HG03469 (cell line): ENCODE measurements at regions not wholly inside any gene's neighbourhood (a gene's known extent, or its start where the extent isn't known, plus 50 kb on each side); places are given as distances from the start of the nearest gene placed in this dataset.
"Not testable (repeated sequence)": the region's sequence is repeated elsewhere in the genome, so short reads cannot be mapped to it uniquely, and the experiment has no call there.

Experiments
- ATAC-seq: cut with Tn5 transposase; IDR thresholded peaks from one replicate; pipeline ENCODE4 v1.9.1; 2021; ENCODE audit warnings: mild to moderate bottlenecking, moderate library complexity, moderate number of reproducible peaks; ENCODE audit not compliant: unreplicated experiment

DNA sequence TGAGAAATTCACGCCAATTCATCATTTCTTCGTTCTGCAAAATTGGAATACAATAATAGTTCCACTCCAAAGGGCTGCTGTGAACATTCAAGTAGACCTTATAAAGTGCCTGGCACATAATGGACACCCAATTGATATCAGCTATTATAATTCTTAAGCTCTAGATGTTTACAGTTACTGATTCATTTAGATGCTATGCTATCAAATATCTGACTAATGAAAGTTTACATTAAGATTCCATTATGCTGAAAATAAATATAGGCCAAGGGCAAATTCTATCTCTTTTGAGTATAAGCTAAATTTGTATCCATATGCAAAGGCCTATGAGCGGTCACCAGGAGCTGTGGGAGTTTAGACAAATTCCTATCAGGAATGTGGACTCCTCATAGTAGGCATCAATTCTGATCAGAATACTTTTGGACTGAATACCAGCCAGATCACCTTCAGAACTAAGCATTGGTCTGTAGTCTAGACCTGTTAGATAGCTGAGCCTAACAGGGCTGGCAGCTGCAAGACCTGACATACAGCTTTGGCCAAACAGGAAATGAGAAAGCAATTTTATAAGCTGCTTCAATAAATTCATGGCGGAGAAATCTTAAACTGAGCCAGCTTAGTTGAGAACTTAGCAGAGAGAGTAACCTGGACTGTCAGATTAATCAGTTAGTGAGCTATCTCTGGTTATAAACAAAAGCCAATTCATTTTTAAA, 384.3 kb upstream of the ACTRT1 start:
- ATAC-seq, result no peak

DNA sequence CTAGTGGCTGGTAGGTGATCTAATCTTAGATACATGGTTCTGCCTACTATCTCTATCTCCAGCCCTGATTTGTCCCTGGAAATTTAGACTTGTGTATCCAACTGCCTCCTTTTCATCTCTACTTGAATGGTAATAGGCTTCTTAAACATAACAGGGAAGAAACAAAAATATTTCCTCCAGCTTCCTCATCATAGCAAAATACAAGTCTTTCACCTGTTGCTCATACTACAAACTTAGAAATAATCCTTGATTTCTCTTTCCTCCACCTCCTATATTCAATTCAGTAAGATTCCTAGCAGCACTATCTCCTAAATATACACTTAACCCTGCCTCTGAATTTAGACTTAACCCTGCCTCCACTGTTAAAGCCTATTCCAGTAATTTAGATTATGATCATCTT, 373.3 kb upstream of the ACTRT1 start:
- ATAC-seq, result no peak

DNA sequence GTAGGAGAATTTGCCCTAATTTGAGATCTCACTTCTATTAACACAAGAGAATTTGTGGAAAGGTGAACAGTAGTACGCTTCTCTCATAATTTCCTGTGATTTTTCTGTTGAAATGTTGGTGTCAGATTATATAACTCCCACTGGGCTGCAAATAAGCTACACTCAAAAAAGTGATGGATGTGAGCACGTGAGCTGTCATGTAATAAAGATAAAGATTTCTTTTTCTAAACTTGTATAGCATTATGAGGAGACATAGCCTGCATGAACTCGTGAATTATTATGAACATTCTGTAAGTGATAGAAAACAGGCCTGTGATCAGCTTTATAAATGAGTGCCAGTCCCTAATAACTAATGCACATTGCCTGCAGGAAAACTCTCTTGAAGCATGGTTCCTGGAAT, 356.6 kb upstream of the ACTRT1 start:
- ATAC-seq, result no peak

DNA sequence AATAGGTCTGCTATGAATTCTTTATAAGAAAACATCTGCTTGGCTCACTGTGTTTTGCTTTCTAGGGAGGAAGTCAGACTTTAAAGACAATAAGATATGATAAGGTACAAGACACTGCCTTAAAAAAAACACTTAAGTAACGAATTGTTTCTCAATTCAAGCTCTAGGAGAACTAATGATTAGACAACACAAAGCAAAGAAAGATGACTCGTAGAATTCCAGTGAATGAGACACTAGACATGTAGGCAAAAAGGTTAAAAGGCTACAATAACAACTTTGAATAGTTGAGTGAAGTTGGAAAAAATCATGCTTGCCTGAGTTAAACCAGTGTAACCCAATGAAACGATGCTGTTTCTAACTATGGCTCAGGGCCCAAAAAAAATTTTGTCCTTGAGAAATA, 344.4 kb upstream of the ACTRT1 start:
- ATAC-seq, result no peak

GRCh38 chrX:128383846-128384245, 331.6 kb upstream of the ACTRT1 start:
- not testable (repeated sequence) for ATAC-seq

GRCh38 chrX:128365492-128365891, 313.3 kb upstream of the ACTRT1 start:
- no peak for ATAC-seq

DNA sequence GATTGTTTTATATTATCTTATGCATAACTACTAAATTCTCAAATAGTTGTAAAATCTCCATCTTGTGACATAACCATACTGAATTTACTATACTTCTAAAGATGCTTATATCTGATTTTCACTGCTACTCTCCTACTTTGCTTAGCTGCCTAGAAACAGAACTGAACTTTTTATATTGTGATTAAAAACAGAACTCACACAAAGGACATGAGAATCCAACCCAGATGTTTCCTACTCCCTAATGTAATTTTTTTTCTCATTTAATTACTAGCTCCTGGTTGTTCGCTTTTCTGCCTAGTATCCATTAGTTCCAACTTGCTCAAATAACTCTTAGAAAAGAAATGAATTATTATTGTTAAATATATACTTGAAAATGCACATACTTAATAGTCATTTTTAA, 283.5 kb upstream of the ACTRT1 start:
- no peak for ATAC-seq

DNA sequence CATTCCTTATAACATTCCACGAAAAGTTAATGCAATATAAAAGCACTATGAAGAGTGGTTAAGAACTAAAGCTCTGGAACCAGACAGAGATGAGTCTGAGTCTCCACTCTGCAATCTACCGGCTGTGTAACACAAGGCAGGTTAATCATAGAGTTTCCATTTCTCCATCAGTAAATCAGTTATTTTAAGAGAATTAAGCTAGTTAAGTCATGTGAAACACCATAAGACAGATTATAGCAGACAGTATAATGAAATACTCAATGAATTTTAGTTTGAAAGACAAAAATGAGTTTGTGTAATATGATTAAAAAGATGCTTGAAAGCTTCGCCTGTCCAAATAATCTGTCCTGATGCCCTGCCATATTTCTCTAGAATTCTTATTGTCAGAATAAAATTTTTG, 282.6 kb upstream of the ACTRT1 start:
- no peak for ATAC-seq

DNA sequence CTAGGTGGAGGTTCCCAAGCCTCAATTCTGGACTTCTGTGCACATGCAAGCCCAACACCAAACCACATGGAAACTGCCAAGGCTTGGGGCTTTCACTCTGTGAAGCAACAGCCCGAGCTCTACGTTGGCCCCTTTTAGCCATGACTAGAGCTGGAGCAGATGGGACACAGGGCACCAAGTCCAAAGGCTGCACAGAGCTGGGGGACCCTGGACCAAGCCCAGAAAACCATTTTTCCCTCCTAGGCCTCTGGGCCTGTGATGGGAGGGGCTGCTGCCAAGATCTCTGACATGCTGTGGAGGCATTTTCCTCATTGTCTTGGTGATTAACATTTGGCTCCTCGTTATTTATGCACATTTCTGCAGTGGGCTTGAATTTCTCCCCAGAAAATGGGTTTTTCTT, 258.7 kb upstream of the ACTRT1 start:
- ATAC-seq, result no peak

- no peak for ATAC-seq
These were observed 257.1 kb upstream of the ACTRT1 start for GRCh38 chrX:128309311-128309710.

- ATAC-seq, result no peak
These were observed 242.0 kb upstream of the ACTRT1 start for GRCh38 chrX:128294198-128294597.

- no peak for ATAC-seq
These were observed 235.5 kb upstream of the ACTRT1 start for GRCh38 chrX:128287693-128288092.

- no peak for ATAC-seq
These were observed 198.4 kb upstream of the ACTRT1 start for GRCh38 chrX:128250621-128251020.

DNA sequence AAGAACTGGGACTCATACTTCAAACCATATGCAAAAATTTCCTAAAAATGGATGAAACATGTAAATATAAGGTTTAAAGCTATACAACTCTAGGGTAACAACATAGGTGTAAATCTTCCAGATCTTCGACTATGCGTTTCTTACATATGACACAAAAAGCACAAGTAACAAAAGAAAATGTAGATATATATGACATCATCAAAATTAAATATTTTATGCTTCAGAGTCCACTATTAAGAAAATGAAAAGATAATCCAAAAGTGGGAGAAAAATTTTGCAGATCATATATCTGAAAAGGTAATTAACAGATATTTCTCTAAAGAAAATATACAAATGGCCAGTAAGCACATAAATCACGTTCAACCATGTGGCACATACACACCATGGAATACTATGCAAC, 164.2 kb upstream of the ACTRT1 start:
- no peak for ATAC-seq

DNA sequence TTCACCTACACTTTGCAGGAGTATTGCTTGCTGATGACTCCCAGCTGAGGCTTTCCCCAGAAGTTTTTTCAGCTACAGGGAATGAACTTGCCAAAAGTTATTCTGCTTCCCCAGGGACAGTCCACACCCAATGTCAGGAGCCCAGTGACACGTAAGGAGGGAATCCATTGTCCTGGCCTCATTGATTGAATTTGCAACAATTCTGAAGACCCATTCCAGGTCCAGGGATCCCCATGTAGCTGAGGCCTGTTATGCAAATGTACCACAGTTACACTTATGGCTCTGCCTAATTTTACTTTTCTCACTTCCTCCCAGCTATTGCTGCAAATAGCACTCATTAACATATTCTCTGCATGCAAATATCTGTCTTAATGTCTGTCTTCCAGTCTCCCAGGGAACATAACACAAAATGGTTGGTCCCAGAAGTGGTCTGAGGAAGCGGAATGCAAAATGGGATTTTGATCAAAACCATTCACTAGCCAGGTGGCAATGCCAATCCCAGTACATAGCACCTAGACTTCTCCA, 113.7 kb upstream of the ACTRT1 start:
- ATAC-seq, result no peak

DNA sequence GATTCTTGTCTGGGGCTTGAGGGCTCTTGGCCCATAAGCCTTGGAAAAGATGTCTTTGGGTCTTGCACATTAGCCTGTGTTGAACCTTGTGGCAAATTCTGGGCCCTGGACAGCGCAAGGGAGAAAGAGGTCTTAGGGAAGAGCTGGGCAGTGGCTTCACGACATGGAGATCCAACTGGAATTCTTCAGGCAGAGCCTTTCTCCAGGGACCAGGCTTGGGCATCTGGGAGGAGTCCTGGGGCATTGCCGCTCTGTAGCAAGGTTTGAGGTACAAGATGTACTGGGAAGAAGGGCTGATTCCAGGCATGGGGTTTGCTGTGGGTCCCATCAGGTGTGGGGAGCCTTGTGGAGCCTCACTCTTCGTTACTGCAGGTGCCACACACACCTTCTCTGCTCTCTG, 104.0 kb upstream of the ACTRT1 start:
- no peak for ATAC-seq

- no peak for ATAC-seq
These were observed 90.5 kb upstream of the ACTRT1 start for GRCh38 chrX:128142745-128143144.

- ATAC-seq, result no peak
These were observed 54.4 kb upstream of the ACTRT1 start for GRCh38 chrX:128106630-128107029.

DNA sequence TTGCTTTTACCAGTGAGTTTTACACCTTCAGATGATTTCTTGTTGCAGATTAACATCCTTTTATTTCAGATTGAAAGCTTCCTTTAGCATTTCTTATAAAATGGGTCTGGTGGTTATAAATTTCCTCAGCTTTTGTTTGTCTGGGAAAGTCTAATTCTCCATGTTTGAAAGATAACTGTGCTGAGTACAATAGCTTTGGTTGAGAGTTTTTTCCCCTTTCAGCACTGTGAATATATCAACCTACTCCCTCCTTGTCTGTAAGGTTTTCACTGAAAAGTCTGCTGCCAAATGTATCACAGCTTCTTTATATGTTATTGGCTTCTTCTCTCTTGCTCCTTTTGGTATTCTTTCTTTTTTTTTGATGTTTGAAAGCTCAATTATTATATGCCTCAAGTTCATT, 53.5 kb upstream of the ACTRT1 start:
- ATAC-seq, result no peak
